BJ (cell line): ENCODE measurements at regions not wholly inside any gene's neighbourhood (a gene's known extent, or its start where the extent isn't known, plus 50 kb on each side); places are given as distances from the start of the nearest gene placed in this dataset.

Experiments
- CTCF ChIA-PET: fragments of 350-600 bp; formaldehyde crosslinking; extraction: SDS; loops from one replicate; lab custom pipeline; 2021; ENCODE audit warnings: antibody characterized with exemption, inconsistent platforms; lab: Yijun Ruan, JAX
- POLR2A ChIA-PET: fragments of 300-600 bp; sonication (Branson Sonifier 250); formaldehyde crosslinking; extraction: SDS; loops from one replicate; lab custom pipeline; 2021; ENCODE audit warnings: antibody characterized with exemption; lab: Charles Lee
- DNase-seq: peaks from one replicate; pipeline ENCODE4 v3.0.0-alpha.2; 2011; ENCODE audit warnings: low read depth
- H3K27me3 ChIP-seq: 2 replicates; pipeline ENCODE4 v1.6.0; 2011; ENCODE audit warnings: low read length; ENCODE audit not compliant: control insufficient read depth, insufficient read depth
- H3K36me3 ChIP-seq: 2 replicates; pipeline ENCODE4 v1.5.1; 2011; ENCODE audit warnings: low read length; ENCODE audit not compliant: control insufficient read depth, insufficient read depth
- H3K4me3 ChIP-seq: 2 replicates; pipeline ENCODE4 v1.5.1; 2011; ENCODE audit warnings: low read depth, mild to moderate bottlenecking, control low read depth, low read length
- CTCF ChIP-seq: IDR thresholded peaks from 2 replicates; pipeline ENCODE4 v1.5.1; 2011; ENCODE audit warnings: low read depth, mild to moderate bottlenecking, control low read depth, inconsistent platforms, low read length, moderate library complexity; ENCODE audit not compliant: insufficient read depth

DNA sequence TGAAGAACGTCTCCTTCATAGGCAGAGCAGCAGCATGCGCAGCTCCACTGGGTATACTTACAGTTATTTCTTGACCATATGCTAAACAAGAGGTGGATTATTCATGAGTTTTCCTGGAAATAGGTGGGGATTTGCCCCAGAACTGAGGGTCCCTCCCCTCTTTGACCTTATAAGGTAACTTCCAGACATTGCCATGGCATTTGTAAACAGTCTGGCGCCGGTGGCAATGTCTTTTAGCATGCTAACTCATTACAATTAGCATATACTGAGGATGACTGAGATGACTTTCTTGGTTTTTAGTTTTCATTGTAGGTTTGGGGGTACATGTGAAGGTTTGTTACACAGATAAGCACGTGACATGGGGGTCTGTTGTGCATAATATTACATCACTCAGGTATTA, 97.3 kb downstream of the MTNR1A start:
- ChIA-PET CTCF (no interaction called here), POLR2A (no interaction called here)
- DNase-seq = no peak
- TF ChIP-seq CTCF = no peak
- Histone ChIP-seq H3K36me3 (no peaks in the 10 kb centered on the region), H3K27me3 (no peaks in the 10 kb centered on the region), H3K4me3 (no peak overlapping the region)

DNA sequence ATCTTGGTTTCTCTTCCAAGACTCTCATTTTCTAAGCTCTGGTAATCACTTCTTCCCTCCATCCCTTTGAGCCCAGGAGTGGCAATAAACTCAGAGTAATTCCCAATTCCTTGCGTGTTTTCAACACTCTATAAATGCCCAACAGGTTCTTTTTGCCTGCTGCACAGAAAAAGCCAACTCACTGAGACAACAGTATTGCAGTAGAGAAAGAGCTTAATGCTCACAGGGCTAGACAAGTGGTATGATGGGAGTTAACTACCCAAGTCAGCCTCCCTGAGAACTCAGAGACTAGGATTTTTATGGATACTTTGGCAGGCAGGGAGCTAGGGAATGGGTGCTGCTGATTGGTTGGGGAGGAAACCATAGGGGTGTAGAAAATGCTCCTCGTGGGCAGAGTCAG, 103.4 kb downstream of the MTNR1A start:
- CTCF ChIA-PET = no interaction called here
- H3K36me3 ChIP-seq = no peaks in the 10 kb centered on the region
- POLR2A ChIA-PET = no interaction called here
- no peak for TF ChIP-seq CTCF
- no peak overlapping the region for H3K4me3 ChIP-seq
- no peak for DNase-seq
- no peaks in the 10 kb centered on the region for H3K27me3 ChIP-seq

- no peaks in the 10 kb centered on the region for H3K36me3 ChIP-seq
- H3K27me3 ChIP-seq = no peaks in the 10 kb centered on the region
- no peak for DNase-seq
- CTCF ChIA-PET = no interaction called here
- TF ChIP-seq CTCF = no peak
- no peak overlapping the region for H3K4me3 ChIP-seq
- POLR2A ChIA-PET = no interaction called here
Observed at GRCh38 chr4:186449954-186450353, 105.4 kb downstream of the MTNR1A start.

DNA sequence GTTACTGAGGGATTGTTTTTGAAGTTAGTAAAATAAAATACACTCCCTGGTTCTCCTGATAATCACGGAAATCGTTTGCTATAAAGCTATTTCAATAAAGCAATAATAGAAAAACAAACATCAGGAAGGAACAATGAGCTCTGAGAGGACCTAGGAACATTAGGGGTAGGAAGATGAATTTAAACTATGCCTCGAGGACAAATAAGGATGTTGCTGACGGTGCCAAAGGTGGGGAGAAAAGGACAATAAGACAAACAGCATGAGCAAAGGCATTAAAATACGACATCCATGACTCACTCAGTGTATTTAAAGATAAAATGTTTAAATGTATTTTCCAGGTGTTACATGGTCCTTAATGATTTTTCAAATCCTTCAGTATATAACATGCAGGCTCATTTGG, 110.3 kb downstream of the MTNR1A start:
- no peak for DNase-seq
- no peaks in the 10 kb centered on the region for H3K36me3 ChIP-seq
- ChIA-PET POLR2A (no interaction called here), CTCF (no interaction called here)
- H3K27me3 ChIP-seq = no peaks in the 10 kb centered on the region
- no peak for TF ChIP-seq CTCF
- H3K4me3 ChIP-seq = no peak overlapping the region

- ChIA-PET CTCF (no interaction called here), POLR2A (no interaction called here)
- DNase-seq = no peak
- Histone ChIP-seq H3K36me3 (no peaks in the 10 kb centered on the region), H3K4me3 (no peak overlapping the region), H3K27me3 (no peaks in the 10 kb centered on the region)
- TF ChIP-seq CTCF = no peak
Observed at GRCh38 chr4:186441502-186441901, 113.9 kb downstream of the MTNR1A start.

- Histone ChIP-seq H3K27me3 (no peaks in the 10 kb centered on the region), H3K4me3 (no peak overlapping the region), H3K36me3 (no peaks in the 10 kb centered on the region)
- POLR2A ChIA-PET = no interaction called here
- CTCF ChIA-PET = no interaction called here
- DNase-seq = no peak
- no peak for TF ChIP-seq CTCF
Observed at GRCh38 chr4:186428481-186428880, 126.9 kb downstream of the MTNR1A start.
